ENCODE measurements at regions not wholly inside any gene's neighbourhood (a gene's known extent, or its start where the extent isn't known, plus 50 kb on each side); places are given as distances from the start of the nearest gene placed in this dataset.

DNA sequence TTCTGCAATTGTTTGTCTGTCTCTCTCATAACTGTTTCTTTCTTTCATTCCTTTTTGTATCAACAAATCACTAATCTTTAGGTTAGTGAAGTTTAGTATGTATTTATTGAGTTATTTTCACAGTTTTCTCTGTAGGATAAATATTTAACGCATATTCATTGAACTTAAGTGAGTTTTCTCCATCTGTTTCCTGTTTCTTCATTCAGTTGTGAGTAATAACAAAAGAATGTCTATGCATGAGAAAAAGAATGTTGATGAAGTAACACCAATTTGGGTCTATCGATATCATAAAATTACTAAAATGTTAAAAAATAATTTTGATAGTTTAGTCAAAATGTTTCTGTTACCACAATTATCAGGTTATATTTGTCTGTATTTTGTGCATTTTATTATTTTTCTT is 948.0 kb downstream of the DSC3 start:
- no peaks in the 10 kb centered on the region for H3K9me3 ChIP-seq (ENCODE audit: insufficient read depth, low read length, severe bottlenecking)

DNA sequence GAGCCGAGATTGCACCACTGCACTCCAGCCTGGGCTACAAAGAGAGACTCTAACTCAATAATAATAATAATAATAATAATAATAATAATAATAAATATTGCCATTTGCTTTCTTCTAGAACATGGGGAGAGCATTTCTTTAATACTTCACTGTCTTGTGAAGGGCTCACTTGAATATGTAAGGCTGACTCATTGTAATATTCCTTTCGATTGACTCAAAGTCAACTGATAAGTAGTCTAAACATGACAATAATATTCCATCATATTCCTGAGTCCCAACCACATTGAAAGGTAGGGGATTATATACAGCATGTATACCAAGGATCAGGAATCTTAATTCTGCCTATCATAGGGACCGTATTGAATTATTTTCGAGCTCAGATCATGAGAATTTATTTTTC is 949.2 kb downstream of the DSC3 start:
- Histone ChIP-seq H3K4me2 (ENCODE audit: insufficient read depth, low read length) (no peak overlapping the region), H3K9me3 (ENCODE audit: insufficient read depth, low read length, severe bottlenecking) (no peaks in the 10 kb centered on the region), H3K27ac (ENCODE audit: low read length) (no peak overlapping the region), H3K79me2 (ENCODE audit: insufficient read depth, low read length) (no peaks in the 10 kb centered on the region), H3K4me3 (ENCODE audit: low read depth in 1 of 2, low read length in 2 of 2) (no peak overlapping the region), H2AFZ (ENCODE audit: low read depth, low read length) (no peak overlapping the region), H3K9ac (ENCODE audit: low read depth, low read length) (no peak overlapping the region), H3K27me3 (ENCODE audit: insufficient read depth, low read length, poor library complexity) (no peaks in the 10 kb centered on the region), H3K36me3 (ENCODE audit: insufficient read depth, low read length) (no peaks in the 10 kb centered on the region), H4K20me1 (ENCODE audit: insufficient read depth, low read length) (no peaks in the 10 kb centered on the region), H3K4me1 (ENCODE audit: insufficient read depth, low read length) (no peaks in the 10 kb centered on the region)
- TF ChIP-seq CTCF (IDR thresholded peaks at IDR 0.05; ENCODE audit: borderline replicate concordance, extremely low read depth, low read length, poor library complexity, severe bottlenecking) (no peak), EZH2 (IDR thresholded peaks at IDR 0.05; ENCODE audit: borderline replicate concordance, low read depth, low read length, severe bottlenecking) (no peak)
- DNase-seq = no peak
- ATAC-seq (ENCODE audit: insufficient read depth, low read depth) = no peak

More for the DNA sequence above, 948.0 kb downstream of the DSC3 start:
- no peak for DNase-seq
- no peak overlapping the region for H2AFZ ChIP-seq (ENCODE audit: low read depth, low read length)
- no peak overlapping the region for H3K27ac ChIP-seq (ENCODE audit: low read length)
- no peaks in the 10 kb centered on the region for H3K4me1 ChIP-seq (ENCODE audit: insufficient read depth, low read length)
- TF ChIP-seq CTCF (IDR thresholded peaks at IDR 0.05; ENCODE audit: borderline replicate concordance, extremely low read depth, low read length, poor library complexity, severe bottlenecking) (no peak), EZH2 (IDR thresholded peaks at IDR 0.05; ENCODE audit: borderline replicate concordance, low read depth, low read length, severe bottlenecking) (no peak)
- no peaks in the 10 kb centered on the region for H3K36me3 ChIP-seq (ENCODE audit: insufficient read depth, low read length)
- H3K4me2 ChIP-seq (ENCODE audit: insufficient read depth, low read length) = no peak overlapping the region
- H3K4me3 ChIP-seq (ENCODE audit: low read depth in 1 of 2, low read length in 2 of 2) = no peak overlapping the region
- no peaks in the 10 kb centered on the region for H3K27me3 ChIP-seq (ENCODE audit: insufficient read depth, low read length, poor library complexity)
- H3K9ac ChIP-seq (ENCODE audit: low read depth, low read length) = no peak overlapping the region
- no peaks in the 10 kb centered on the region for H3K79me2 ChIP-seq (ENCODE audit: insufficient read depth, low read length)
- no peaks in the 10 kb centered on the region for H4K20me1 ChIP-seq (ENCODE audit: insufficient read depth, low read length)
- no peak for ATAC-seq (ENCODE audit: insufficient read depth, low read depth)

DNA sequence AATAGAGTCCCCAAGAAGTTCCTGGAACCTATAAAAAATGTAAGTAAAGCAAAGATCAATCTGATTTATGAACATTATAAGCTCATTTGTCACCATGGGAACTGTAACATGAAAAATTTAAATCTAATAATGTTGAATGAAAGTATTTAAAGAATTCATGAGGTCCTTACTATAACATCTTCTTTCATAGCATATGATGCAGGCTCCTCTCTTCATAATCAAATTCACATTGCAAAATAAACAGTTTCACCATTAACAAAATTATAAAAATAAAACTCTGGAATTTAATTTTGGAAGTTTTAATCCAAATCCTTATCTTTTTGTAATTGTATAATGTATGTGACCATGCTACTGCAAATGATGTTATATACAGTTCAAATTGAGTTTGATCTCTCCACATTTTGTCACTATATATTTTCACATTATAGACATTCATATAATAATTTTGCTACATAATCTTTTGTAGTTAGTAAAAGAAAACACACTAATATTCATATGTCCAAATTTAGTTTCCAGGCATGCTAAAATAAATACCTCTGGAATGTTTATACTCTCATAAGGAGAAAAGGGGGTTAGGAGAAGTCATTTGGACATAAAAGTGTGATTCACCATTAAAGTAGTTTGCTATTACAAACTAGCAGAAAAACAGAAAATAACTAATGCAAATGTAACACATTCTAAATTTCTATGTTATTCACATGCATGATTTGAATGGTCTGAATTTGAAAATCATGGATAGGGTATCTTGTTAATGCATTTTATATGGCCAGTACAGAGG is 954.1 kb downstream of the DSC3 start:
- Histone ChIP-seq H3K27me3 (ENCODE audit: insufficient read depth, low read length, poor library complexity) (no peaks in the 10 kb centered on the region), H4K20me1 (ENCODE audit: insufficient read depth, low read length) (no peaks in the 10 kb centered on the region), H3K9ac (ENCODE audit: low read depth, low read length) (no peak overlapping the region), H3K4me2 (ENCODE audit: insufficient read depth, low read length) (no peak overlapping the region), H3K79me2 (ENCODE audit: insufficient read depth, low read length) (no peaks in the 10 kb centered on the region), H3K9me3 (ENCODE audit: insufficient read depth, low read length, severe bottlenecking) (no peaks in the 10 kb centered on the region), H3K4me3 (ENCODE audit: low read depth in 1 of 2, low read length in 2 of 2) (no peak overlapping the region), H3K27ac (ENCODE audit: low read length) (no peak overlapping the region), H3K4me1 (ENCODE audit: insufficient read depth, low read length) (no peaks in the 10 kb centered on the region), H2AFZ (ENCODE audit: low read depth, low read length) (no peak overlapping the region), H3K36me3 (ENCODE audit: insufficient read depth, low read length) (no peaks in the 10 kb centered on the region)
- DNase-seq = no peak
- no peak for ATAC-seq (ENCODE audit: insufficient read depth, low read depth)
- TF ChIP-seq CTCF (IDR thresholded peaks at IDR 0.05; ENCODE audit: borderline replicate concordance, extremely low read depth, low read length, poor library complexity, severe bottlenecking) (no peak), EZH2 (IDR thresholded peaks at IDR 0.05; ENCODE audit: borderline replicate concordance, low read depth, low read length, severe bottlenecking) (no peak)
